ENCODE measurements at regions not wholly inside any gene's neighbourhood (a gene's known extent, or its start where the extent isn't known, plus 50 kb on each side); places are given as distances from the start of the nearest gene placed in this dataset.

DNA sequence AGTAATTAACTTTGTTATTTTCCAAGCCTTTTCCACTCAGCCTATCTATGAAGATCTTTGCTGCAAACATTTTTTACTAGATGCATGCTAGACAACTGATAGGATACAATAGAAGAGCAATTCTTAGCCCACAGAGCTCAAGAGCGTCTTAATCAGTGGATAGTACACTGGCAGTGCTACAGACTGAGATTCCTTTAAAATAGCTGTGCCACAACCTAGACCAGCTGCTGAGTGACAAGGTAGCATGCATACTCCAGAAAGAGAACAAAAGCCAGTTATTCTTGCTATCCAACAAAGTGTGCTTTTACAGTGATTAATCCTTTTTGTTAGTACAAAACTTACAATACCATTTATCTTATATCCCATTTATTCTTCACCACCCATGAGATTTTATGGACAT is 507.9 kb upstream of the SYT4 start (continued):
- TF ChIP-seq NR1H2 (CRISPR knock-in tag; IDR thresholded peaks at IDR 0.05) (no peak), TEAD1 (CRISPR knock-in tag; IDR thresholded peaks at IDR 0.05) (no peak), GABPB1 (CRISPR knock-in tag; IDR thresholded peaks at IDR 0.05) (no peak), ZNF416 (CRISPR knock-in tag; IDR thresholded peaks at IDR 0.05) (no peak), ZBTB21 (CRISPR knock-in tag; IDR thresholded peaks at IDR 0.05; ENCODE audit: borderline replicate concordance) (no peak)
- TF ChIP-seq, protein P1, sequence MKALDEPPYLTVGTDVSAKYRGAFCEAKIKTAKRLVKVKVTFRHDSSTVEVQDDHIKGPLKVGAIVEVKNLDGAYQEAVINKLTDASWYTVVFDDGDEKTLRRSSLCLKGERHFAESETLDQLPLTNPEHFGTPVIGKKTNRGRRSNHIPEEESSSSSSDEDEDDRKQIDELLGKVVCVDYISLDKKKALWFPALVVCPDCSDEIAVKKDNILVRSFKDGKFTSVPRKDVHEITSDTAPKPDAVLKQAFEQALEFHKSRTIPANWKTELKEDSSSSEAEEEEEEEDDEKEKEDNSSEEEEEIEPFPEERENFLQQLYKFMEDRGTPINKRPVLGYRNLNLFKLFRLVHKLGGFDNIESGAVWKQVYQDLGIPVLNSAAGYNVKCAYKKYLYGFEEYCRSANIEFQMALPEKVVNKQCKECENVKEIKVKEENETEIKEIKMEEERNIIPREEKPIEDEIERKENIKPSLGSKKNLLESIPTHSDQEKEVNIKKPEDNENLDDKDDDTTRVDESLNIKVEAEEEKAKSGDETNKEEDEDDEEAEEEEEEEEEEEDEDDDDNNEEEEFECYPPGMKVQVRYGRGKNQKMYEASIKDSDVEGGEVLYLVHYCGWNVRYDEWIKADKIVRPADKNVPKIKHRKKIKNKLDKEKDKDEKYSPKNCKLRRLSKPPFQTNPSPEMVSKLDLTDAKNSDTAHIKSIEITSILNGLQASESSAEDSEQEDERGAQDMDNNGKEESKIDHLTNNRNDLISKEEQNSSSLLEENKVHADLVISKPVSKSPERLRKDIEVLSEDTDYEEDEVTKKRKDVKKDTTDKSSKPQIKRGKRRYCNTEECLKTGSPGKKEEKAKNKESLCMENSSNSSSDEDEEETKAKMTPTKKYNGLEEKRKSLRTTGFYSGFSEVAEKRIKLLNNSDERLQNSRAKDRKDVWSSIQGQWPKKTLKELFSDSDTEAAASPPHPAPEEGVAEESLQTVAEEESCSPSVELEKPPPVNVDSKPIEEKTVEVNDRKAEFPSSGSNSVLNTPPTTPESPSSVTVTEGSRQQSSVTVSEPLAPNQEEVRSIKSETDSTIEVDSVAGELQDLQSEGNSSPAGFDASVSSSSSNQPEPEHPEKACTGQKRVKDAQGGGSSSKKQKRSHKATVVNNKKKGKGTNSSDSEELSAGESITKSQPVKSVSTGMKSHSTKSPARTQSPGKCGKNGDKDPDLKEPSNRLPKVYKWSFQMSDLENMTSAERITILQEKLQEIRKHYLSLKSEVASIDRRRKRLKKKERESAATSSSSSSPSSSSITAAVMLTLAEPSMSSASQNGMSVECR (CRISPR knock-in tag; IDR thresholded peaks at IDR 0.05; ENCODE audit: borderline replicate concordance), result no peak
- TF ChIP-seq, protein P2, sequence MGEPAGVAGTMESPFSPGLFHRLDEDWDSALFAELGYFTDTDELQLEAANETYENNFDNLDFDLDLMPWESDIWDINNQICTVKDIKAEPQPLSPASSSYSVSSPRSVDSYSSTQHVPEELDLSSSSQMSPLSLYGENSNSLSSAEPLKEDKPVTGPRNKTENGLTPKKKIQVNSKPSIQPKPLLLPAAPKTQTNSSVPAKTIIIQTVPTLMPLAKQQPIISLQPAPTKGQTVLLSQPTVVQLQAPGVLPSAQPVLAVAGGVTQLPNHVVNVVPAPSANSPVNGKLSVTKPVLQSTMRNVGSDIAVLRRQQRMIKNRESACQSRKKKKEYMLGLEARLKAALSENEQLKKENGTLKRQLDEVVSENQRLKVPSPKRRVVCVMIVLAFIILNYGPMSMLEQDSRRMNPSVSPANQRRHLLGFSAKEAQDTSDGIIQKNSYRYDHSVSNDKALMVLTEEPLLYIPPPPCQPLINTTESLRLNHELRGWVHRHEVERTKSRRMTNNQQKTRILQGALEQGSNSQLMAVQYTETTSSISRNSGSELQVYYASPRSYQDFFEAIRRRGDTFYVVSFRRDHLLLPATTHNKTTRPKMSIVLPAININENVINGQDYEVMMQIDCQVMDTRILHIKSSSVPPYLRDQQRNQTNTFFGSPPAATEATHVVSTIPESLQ (CRISPR knock-in tag; IDR thresholded peaks at IDR 0.05), result no peak
- TF ChIP-seq, protein P3, sequence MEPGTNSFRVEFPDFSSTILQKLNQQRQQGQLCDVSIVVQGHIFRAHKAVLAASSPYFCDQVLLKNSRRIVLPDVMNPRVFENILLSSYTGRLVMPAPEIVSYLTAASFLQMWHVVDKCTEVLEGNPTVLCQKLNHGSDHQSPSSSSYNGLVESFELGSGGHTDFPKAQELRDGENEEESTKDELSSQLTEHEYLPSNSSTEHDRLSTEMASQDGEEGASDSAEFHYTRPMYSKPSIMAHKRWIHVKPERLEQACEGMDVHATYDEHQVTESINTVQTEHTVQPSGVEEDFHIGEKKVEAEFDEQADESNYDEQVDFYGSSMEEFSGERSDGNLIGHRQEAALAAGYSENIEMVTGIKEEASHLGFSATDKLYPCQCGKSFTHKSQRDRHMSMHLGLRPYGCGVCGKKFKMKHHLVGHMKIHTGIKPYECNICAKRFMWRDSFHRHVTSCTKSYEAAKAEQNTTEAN (CRISPR knock-in tag; IDR thresholded peaks at IDR 0.05), result no peak

DNA sequence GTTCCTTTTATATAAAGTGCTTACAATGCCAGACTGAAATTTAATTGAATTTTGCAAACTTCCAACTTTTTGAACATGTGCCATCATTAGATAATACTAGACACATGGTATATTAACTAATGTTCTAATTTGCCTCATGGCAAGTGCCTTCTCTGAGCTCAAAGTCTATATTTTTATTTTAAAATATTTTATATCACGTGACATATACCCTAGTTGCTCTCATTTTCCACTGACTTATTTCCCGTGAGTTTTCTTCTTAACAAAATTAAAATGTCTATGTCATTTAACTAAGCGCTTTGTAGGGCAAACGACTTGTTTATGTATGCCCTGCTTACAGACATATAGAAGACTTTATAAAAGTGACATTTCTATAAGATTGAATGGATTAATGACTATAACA is 509.6 kb upstream of the SYT4 start:
- Mint-ChIP-seq H3K4me3 (no peak overlapping the region), H3K27me3 (ENCODE audit: low read depth) (no peaks in the 10 kb centered on the region), H3K27ac (no peak overlapping the region), H3K9me3 (no peaks in the 10 kb centered on the region), H3K4me1 (peaks cover 2% of the 10 kb centered on the region; the same call in 1 of the 2 replicates), H3K36me3 (no peaks in the 10 kb centered on the region)
- ChIA-PET CTCF (no interaction called here), POLR2A (no interaction called here)
- no peak for ATAC-seq
- no peak for DNase-seq (ENCODE audit: low spot score)
- TF ChIP-seq, protein P4, sequence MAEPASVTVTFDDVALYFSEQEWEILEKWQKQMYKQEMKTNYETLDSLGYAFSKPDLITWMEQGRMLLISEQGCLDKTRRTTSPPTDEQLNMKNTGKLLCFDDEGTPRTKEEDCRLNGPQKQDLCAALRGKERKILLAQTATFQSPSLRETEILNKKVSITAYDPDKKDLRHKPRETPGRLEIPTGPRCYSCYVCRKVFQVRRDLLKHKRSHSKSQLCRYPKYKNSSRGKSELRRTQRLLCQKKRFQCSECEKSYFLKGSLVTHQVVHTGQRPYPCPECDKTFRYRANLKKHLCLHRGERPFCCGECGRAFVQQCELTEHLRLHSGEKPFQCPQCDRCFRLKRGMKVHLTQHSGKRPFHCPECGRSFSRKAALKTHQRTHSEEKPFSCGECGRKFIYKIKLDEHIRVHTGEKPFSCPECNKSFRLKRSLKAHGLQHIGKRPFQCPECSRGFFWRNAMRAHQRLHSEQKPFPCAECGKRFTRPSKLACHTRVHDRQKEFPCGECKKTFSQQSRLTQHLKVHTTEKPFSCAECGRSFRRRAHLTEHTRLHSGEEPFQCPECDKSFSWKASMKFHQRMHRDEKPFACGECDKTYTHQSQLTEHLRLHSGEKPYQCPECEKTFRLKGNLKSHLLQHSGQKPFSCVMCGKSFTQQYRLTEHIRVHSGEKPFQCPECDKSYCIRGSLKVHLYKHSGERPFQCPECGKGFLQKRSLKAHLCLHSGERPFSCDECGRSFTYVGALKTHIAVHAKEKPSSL (CRISPR knock-in tag; conservative IDR thresholded peaks at IDR 0.05), result no peak
- no peak for TF ChIP-seq NR3C1 (CRISPR knock-in tag; conservative IDR thresholded peaks at IDR 0.05; ENCODE audit: low read depth)
- TF ChIP-seq FOXK1 (CRISPR knock-in tag; IDR thresholded peaks at IDR 0.05), result no peak
- no peak for TF ChIP-seq ETV6 (CRISPR knock-in tag; IDR thresholded peaks at IDR 0.05)
- TF ChIP-seq MXD4 (CRISPR knock-in tag; IDR thresholded peaks at IDR 0.05; ENCODE audit: borderline replicate concordance), result no peak
- TF ChIP-seq, protein P5, sequence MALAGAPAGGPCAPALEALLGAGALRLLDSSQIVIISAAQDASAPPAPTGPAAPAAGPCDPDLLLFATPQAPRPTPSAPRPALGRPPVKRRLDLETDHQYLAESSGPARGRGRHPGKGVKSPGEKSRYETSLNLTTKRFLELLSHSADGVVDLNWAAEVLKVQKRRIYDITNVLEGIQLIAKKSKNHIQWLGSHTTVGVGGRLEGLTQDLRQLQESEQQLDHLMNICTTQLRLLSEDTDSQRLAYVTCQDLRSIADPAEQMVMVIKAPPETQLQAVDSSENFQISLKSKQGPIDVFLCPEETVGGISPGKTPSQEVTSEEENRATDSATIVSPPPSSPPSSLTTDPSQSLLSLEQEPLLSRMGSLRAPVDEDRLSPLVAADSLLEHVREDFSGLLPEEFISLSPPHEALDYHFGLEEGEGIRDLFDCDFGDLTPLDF (CRISPR knock-in tag; IDR thresholded peaks at IDR 0.05), result no peak
- TF ChIP-seq ZNF138 (CRISPR knock-in tag; conservative IDR thresholded peaks at IDR 0.05), result no peak
- no peak for TF ChIP-seq NR1H2 (CRISPR knock-in tag; IDR thresholded peaks at IDR 0.05)
- TF ChIP-seq, protein P6, sequence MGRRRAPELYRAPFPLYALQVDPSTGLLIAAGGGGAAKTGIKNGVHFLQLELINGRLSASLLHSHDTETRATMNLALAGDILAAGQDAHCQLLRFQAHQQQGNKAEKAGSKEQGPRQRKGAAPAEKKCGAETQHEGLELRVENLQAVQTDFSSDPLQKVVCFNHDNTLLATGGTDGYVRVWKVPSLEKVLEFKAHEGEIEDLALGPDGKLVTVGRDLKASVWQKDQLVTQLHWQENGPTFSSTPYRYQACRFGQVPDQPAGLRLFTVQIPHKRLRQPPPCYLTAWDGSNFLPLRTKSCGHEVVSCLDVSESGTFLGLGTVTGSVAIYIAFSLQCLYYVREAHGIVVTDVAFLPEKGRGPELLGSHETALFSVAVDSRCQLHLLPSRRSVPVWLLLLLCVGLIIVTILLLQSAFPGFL (CRISPR knock-in tag; IDR thresholded peaks at IDR 0.05; ENCODE audit: borderline replicate concordance), result no peak
- no peak for TF ChIP-seq CBFB (CRISPR knock-in tag; IDR thresholded peaks at IDR 0.05; ENCODE audit: low read depth)
- no peak for TF ChIP-seq ZNF219 (CRISPR knock-in tag; IDR thresholded peaks at IDR 0.05; ENCODE audit: borderline replicate concordance)
- TF ChIP-seq, protein P7, sequence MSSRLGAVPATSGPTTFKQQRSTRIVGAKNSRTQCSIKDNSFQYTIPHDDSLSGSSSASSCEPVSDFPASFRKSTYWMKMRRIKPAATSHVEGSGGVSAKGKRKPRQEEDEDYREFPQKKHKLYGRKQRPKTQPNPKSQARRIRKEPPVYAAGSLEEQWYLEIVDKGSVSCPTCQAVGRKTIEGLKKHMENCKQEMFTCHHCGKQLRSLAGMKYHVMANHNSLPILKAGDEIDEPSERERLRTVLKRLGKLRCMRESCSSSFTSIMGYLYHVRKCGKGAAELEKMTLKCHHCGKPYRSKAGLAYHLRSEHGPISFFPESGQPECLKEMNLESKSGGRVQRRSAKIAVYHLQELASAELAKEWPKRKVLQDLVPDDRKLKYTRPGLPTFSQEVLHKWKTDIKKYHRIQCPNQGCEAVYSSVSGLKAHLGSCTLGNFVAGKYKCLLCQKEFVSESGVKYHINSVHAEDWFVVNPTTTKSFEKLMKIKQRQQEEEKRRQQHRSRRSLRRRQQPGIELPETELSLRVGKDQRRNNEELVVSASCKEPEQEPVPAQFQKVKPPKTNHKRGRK (CRISPR knock-in tag; IDR thresholded peaks at IDR 0.05; ENCODE audit: borderline replicate concordance), result no peak
- TF ChIP-seq SOX15 (CRISPR knock-in tag; IDR thresholded peaks at IDR 0.05), result no peak
- TF ChIP-seq, protein P8, sequence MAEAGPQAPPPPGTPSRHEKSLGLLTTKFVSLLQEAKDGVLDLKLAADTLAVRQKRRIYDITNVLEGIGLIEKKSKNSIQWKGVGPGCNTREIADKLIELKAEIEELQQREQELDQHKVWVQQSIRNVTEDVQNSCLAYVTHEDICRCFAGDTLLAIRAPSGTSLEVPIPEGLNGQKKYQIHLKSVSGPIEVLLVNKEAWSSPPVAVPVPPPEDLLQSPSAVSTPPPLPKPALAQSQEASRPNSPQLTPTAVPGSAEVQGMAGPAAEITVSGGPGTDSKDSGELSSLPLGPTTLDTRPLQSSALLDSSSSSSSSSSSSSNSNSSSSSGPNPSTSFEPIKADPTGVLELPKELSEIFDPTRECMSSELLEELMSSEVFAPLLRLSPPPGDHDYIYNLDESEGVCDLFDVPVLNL (CRISPR knock-in tag; IDR thresholded peaks at IDR 0.05; ENCODE audit: borderline replicate concordance, low read depth), result no peak
